ENCODE measurements at regions not wholly inside any gene's neighbourhood (a gene's known extent, or its start where the extent isn't known, plus 50 kb on each side); places are given as distances from the start of the nearest gene placed in this dataset.

GRCh38 chr3:16824081-16824696, 60.6 kb upstream of the PLCL2 start:
- no peak overlapping the region for H3K4me3 Mint-ChIP-seq
- DNase-seq (ENCODE audit: low spot score in 2 of 2), result peak in 1 of 2 donors; percentile 56
- no peak overlapping the region for H3K27ac Mint-ChIP-seq
- peak; percentile 82 for ATAC-seq
- H3K9me3 Mint-ChIP-seq, result no peaks in the 10 kb centered on the region
- H3K4me1 Mint-ChIP-seq, result peaks cover 31% of the 10 kb centered on the region
- no peaks in the 10 kb centered on the region for H3K36me3 Mint-ChIP-seq

- peaks cover 32% of the 10 kb centered on the region for H3K4me1 Mint-ChIP-seq
- H3K36me3 Mint-ChIP-seq, result no peaks in the 10 kb centered on the region
- no peak overlapping the region for H3K4me3 Mint-ChIP-seq
- H3K9me3 Mint-ChIP-seq, result no peaks in the 10 kb centered on the region
- ATAC-seq, result no peak
- no peak for DNase-seq (ENCODE audit: low spot score in 2 of 2)
- no peak overlapping the region for H3K27ac Mint-ChIP-seq
Measured at GRCh38 chr3:16825617-16826204, 59.0 kb upstream of the PLCL2 start.

GRCh38 chr3:16828815-16829214, 55.9 kb upstream of the PLCL2 start:
- DNase-seq (ENCODE audit: low spot score in 2 of 2), result no peak
- Mint-ChIP-seq H3K27ac (peak overlapping the region; percentile 38), H3K4me1 (peaks cover 20% of the 10 kb centered on the region), H3K4me3 (no peak overlapping the region), H3K9me3 (no peaks in the 10 kb centered on the region), H3K36me3 (no peaks in the 10 kb centered on the region)
- peak; percentile 77 for ATAC-seq

DNA sequence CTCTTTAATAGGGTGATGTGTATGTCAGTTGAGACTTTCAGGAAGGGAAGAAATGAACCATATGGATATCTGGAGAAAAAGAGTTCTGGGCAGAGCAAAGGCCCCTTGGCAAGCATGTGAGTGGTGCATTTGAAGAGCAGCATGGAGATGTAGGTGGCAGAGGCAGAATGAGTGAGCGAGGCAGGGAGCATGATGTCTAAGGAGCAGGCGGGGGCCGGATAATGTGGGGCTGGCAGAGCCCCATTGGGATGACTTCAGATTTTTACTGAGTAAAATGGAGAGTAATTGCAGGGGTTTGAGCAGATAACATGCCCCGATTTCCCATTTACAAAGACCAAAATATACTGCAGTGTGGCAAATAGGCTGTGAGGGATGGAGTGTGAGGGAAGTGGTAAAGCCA, 52.9 kb upstream of the PLCL2 start:
- Mint-ChIP-seq H3K36me3 (no peaks in the 10 kb centered on the region), H3K4me1 (peaks cover 11% of the 10 kb centered on the region), H3K4me3 (no peak overlapping the region), H3K9me3 (no peaks in the 10 kb centered on the region), H3K27ac (no peak overlapping the region)
- ATAC-seq, result no peak
- DNase-seq (ENCODE audit: low spot score in 2 of 2), result no peak

- Mint-ChIP-seq H3K27ac (no peak overlapping the region), H3K9me3 (no peaks in the 10 kb centered on the region), H3K4me1 (peaks cover 12% of the 10 kb centered on the region), H3K36me3 (no peaks in the 10 kb centered on the region), H3K4me3 (no peak overlapping the region)
- DNase-seq (ENCODE audit: low spot score in 2 of 2) (no peak), ATAC-seq (no peak)
Measured at GRCh38 chr3:16834214-16834613, 50.5 kb upstream of the PLCL2 start.

DNA sequence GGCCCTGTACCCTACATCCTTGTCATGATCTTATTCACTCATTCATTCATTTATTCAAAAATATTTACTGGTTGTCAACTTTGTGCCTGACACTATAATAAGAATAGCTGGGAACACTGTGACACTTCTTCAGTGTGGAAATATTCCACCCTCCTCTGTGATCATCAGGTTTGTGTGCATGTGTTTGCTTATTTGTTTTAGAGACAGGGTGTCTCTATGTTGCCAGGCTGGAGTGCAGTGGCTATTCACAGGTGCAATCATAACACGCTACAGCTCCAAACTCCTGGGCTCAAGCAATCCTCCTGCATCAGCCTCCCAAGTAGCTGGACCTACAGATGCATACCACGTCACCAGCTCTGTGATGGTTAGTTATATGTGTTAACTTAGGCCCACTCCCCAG, 50.0 kb upstream of the PLCL2 start:
- Mint-ChIP-seq H3K4me3 (no peak overlapping the region), H3K4me1 (peaks cover 11% of the 10 kb centered on the region), H3K27ac (no peak overlapping the region), H3K9me3 (no peaks in the 10 kb centered on the region), H3K36me3 (no peaks in the 10 kb centered on the region)
- DNase-seq (ENCODE audit: low spot score in 2 of 2) (no peak), ATAC-seq (no peak)

All from stimulated activated effector memory CD8-positive, alpha-beta T cell treated with anti-CD3 and anti-CD28 coated beads, Interleukin-12 subunit alpha, Interleukin-12 subunit beta, amount 100 ng/mL, for 72 hours (primary cell).